CD4-positive, alpha-beta T cell treated with Interleukin-15 for 4 hours (primary cell): ENCODE measurements at regions not wholly inside any gene's neighbourhood (a gene's known extent, or its start where the extent isn't known, plus 50 kb on each side); places are given as distances from the start of the nearest gene placed in this dataset.

ENCODE experiments used
- DNase-seq: peaks from one replicate; pipeline ENCODE4 v3.0.0-alpha.2; 2020; ENCODE audit warnings: low spot score

- DNase-seq = no peak
Observed at GRCh38 chr10:36634916-36635315, 490.5 kb upstream of the ANKRD30A start.

DNA sequence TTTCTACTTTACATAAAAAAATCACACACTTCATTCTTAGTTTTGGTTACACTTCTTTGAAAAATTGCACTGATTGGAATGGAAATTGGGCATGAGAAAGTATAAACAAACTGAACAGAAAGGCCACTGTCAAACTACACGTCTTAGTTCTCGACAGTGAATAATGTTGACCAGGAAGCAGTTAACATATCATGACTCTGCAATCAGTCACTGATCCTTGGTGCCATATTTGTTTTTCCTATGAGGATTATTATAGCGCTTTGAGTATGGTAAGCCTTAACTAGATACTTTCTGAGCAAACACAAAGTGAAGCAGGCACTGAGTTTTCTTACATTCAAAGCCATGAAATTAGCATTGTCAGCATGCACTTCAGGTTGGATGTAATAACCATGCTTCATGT, 495.1 kb upstream of the ANKRD30A start:
- DNase-seq = no peak

DNA sequence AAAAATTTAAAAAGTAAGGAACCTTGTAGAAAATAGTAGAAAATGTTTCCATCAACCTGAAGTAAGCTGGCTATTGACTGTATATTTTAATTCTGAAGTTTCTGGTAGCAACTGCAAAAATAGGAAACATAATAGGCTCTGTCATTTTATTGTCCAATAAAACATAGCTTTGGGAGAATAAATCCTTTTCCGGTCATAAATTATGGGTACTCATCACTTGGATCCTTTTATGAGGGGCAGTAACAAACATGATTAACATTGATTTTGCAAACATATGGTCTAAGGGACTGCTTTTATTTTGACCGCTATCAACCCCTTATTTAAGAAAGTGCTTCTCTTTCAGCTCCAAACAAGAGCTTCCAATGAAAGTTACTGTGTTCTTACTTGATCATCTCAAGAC, 495.9 kb upstream of the ANKRD30A start:
- no peak for DNase-seq

- DNase-seq = no peak
Observed at GRCh38 chr10:36624551-36625100, 500.8 kb upstream of the ANKRD30A start.

DNA sequence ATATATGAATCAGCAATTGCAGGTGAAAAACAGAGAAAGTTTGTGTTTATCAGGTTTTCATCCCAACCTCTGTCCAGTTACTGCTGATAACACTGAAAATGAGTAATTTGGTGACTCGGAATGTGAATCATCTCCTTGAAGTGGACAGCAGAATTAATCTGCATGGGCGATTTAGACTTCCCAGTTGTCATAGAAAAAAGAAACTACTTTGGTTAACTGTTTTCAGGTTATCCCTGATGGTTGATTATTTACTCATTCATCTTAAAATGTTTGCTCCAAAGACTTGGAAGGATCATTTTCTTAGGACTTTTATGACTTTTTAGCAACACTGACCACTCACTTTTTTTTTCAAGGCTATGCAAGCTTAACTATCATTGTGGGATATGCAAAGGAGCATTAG, 504.1 kb upstream of the ANKRD30A start:
- DNase-seq = no peak

DNA sequence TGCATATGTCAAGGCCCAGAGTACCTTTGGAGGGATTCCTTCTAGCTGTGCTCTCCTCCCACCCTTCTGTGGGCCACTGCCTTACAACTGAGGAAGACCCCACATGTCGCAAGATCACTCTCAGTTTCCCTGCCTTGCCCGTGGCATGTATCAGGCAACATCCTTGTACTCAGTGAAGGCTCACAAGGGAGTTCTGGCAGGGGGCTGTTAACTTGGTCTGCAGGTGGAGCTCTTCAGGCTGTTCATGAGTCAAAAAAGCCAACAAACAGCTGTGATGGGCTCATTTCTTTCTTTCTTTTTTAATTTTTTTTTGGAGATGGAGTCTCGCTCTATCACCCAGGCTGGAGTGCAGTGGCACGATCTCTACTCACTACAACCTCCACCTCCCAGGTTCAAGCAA, 513.0 kb upstream of the ANKRD30A start:
- no peak for DNase-seq

GRCh38 chr10:36608866-36609265, 516.5 kb upstream of the ANKRD30A start:
- DNase-seq = no peak

DNA sequence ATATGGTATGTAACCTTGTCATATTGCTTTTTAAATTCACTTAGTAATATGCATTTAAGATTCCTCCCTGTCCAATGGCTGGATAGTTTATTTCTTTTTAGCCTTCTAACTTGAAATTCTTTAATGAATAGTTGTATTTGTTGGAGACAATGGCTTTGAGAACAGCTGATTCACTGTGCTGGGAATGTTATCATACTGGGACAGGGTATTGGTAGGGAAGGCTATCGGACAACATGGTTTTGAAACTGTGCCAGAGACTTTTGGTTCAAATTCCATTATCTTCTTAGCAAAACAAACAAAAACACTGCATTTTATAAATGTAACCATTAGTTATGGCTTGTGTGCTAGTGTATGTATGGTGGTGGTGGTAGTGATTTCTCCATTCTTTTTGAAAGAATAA, 517.1 kb upstream of the ANKRD30A start:
- DNase-seq = no peak

DNA sequence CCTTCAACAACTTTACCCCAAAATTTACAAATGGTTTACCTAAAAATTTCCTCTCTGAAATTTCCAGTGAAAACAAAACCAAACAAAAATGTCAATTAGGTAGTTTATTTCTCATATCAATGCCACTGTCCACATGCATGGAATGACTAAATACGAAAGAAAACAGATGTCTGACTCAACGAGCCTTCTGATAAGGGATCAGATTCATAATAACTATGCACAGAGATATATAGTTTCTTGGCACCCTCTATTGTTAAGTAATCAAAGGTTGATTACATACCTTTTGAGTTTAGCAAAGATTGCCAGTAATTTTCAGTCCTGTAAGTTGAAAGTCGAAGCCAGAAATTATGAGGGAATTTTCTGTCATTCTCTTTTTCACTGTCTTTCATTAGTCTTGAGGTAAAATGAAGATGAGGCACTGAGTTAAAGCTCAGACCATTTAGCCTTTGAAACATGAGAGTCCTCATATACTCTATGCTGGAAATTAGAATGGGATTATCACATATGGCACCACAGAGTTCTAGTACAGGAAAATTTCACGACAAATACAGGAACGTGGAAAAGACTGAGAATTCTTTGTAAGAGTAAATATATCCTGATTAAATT, 519.1 kb upstream of the ANKRD30A start:
- no peak for DNase-seq

DNA sequence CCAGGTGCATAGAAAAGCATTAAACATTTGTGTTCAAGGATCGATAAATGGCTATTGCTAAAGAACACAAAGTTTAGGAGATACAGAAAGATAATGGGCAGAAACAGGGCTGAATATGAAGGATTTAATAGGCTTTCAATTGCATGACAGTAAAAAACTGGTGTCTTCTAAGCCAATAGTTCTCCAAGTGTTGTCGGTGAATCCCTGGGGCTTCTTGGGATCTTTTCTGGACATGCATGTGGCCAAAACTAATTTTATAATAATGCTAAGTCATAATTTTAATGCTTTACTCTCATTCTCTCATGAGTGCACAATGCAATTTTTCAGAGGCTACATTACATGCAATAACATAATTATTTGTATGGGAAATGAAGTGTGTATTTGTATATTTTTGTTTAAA, 521.1 kb upstream of the ANKRD30A start:
- DNase-seq = no peak

DNA sequence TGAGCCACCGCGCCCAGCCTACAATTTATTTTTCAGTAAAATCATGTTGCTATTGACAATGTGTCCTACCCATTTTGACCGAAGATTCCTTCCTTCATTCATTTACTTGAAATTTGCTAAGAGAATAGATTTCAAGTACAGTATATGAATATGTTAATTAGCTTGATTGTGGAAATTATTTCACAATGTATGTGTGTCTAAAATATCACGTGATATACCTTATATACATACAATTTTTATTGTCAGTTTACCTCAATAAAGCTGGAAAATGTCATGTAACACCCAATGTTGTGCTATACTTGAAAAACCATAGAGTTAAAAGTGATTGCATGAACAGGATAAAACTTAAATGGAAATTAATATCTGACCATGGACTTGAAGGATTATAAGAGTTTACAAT, 521.7 kb upstream of the ANKRD30A start:
- DNase-seq = no peak

- DNase-seq = no peak
Observed at GRCh38 chr10:36602374-36602773, 523.0 kb upstream of the ANKRD30A start.

DNA sequence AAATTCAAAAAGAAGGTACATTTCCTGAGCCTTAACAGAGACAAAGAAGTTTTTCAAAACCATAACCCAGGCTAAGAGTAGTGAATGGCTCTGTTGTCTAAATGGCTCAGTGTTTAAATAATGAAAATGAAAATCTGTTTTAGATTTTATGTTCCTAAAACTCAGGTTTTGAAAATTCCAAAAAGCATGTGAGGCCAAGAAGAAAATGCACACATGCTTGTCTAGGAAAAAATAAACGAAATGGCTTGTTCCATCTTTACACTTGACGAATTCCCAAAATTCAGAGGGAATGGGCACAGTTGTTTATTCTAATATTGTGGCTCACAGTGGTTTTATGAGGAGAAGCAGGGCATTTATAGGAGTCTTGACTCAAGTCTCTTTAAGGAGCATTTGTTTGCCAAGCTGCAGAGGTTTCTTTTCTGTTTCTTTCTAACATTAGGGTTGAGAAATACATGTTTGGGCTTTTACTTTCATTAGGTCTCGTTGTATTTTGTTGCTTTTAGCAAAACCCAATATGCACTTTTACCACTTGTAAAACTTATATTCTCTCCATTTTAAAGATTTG, 527.6 kb upstream of the ANKRD30A start:
- DNase-seq = no peak

- DNase-seq = no peak
Observed at GRCh38 chr10:36592964-36593363, 532.4 kb upstream of the ANKRD30A start.

- DNase-seq = no peak
Observed at GRCh38 chr10:36591436-36591835, 534.0 kb upstream of the ANKRD30A start.

DNA sequence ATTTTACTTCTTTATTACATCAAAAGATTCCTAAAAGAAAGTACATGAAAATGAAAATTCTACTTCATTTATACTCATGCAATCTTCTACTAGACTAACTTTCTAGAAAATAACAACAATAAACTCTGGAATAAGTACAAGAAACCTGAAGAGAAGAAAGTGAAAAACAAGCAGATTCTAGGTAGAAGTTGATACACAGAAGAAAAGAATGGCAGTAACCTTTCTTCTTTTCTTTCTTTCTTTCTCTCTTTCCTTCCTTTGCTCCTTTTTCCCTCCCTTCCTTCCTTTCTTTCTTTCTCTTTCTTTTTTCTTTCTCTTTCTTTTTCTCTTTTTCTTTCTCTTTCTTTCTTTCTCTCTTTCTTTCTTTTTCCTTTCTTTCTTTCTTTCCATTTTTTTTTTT, 541.7 kb upstream of the ANKRD30A start:
- DNase-seq = no peak

DNA sequence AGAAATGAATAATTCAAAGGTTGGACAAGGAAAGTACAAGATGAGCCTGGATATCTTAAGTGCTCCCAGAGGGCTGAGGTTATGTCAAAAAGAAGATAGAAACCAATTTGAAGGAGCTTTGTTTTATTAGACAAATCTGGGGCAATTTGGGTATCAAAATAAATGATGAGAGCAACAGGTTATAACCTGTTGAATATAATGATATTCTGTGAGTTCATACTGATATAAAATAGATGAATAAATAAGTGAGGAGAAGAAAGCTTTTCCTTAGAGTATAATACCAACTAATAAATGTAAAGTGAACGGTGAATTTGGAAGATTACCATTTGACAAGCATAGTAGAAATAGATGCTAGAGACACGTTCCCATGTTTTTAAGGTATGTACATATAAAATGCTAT, 544.2 kb upstream of the ANKRD30A start:
- DNase-seq = no peak

- no peak for DNase-seq
Observed at GRCh38 chr10:36578306-36578705, 547.1 kb upstream of the ANKRD30A start.

GRCh38 chr10:36577126-36577525, 548.3 kb upstream of the ANKRD30A start:
- no peak for DNase-seq

- no peak for DNase-seq
Observed at GRCh38 chr10:36574207-36574606, 551.2 kb upstream of the ANKRD30A start.

- no peak for DNase-seq
Observed at GRCh38 chr10:36573246-36573645, 552.2 kb upstream of the ANKRD30A start.

DNA sequence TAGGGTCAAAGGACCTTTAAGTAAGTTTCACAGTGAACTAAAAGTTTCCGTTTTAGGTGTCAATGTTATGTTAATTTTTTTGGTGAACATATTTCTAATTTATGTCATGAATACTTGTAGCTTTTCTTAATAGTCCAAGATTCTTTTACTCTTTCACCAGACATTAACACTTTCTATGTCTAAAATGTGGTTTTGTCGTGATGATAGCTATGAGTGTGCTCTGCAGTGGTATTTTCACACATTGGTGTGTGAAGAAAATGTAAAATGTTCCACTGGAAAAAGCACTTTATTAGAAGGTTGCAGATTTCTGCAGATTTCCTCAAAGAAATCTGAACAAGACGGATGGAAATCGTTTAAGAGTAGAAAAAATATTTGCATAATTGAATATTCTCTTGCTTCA, 561.0 kb upstream of the ANKRD30A start:
- no peak for DNase-seq

GRCh38 chr10:36559412-36560400, 565.7 kb upstream of the ANKRD30A start:
- DNase-seq = no peak
